GM23338 (cell line): ENCODE measurements at regions not wholly inside any gene's neighbourhood (a gene's known extent, or its start where the extent isn't known, plus 50 kb on each side); places are given as distances from the start of the nearest gene placed in this dataset.

Experiments used
- ATAC-seq: fragments of 200-7000 bp; cut with Tn5 transposase; 3 replicates; pipeline ENCODE4 v1.9.1; 2020
- DNase-seq: peaks from one replicate; pipeline ENCODE4 v3.0.0-alpha.2; 2015; ENCODE audit warnings: low spot score
- H2AFZ ChIP-seq: fragments of 200-600 bp; sonication (generic); 2 replicates; pipeline ENCODE4 v1.8.0; 2016; ENCODE audit warnings: antibody characterized with exemption, mild to moderate bottlenecking, moderate library complexity
- H3F3A ChIP-seq: fragments of 200-600 bp; sonication (generic); replicated peaks from 2 replicates; pipeline ENCODE4 v1.8.0; 2017; ENCODE audit warnings: antibody characterized with exemption, mixed run types, low read depth
- H3K27ac ChIP-seq: fragments of 200-600 bp; sonication (generic); 2 replicates; pipeline ENCODE4 v1.6.1; 2016; ENCODE audit warnings: low read depth
- H3K27me3 ChIP-seq: fragments of 200-600 bp; sonication (generic); 2 replicates; pipeline ENCODE4 v1.8.0; 2016; ENCODE audit warnings: mild to moderate bottlenecking, mixed run types, moderate library complexity; ENCODE audit not compliant: insufficient read depth
- H3K36me3 ChIP-seq: fragments of 200-600 bp; sonication (generic); 2 replicates; pipeline ENCODE4 v1.8.0; 2016; ENCODE audit warnings: mild to moderate bottlenecking; ENCODE audit not compliant: insufficient read depth
- H3K4me1 ChIP-seq: fragments of 200-600 bp; sonication (generic); 2 replicates; pipeline ENCODE4 v1.8.0; 2016; ENCODE audit warnings: mild to moderate bottlenecking, moderate library complexity; ENCODE audit not compliant: insufficient read depth
- H3K4me2 ChIP-seq: fragments of 200-600 bp; sonication (generic); 2 replicates; pipeline ENCODE4 v1.7.1; 2017; ENCODE audit warnings: mixed run types
- H3K4me3 ChIP-seq: fragments of 200-600 bp; sonication (generic); 2 replicates; pipeline ENCODE4 v1.6.1; 2016; ENCODE audit warnings: mixed run types
- H3K79me2 ChIP-seq: fragments of 200-600 bp; sonication (generic); replicated peaks from 2 replicates; pipeline ENCODE4 v1.8.0; 2017; ENCODE audit warnings: mild to moderate bottlenecking; ENCODE audit not compliant: insufficient read depth
- H3K9me2 ChIP-seq: fragments of 200-600 bp; sonication (generic); 2 replicates; pipeline ENCODE4 v1.8.0; 2017; ENCODE audit not compliant: insufficient read depth
- H4K20me1 ChIP-seq: fragments of 200-600 bp; sonication (generic); replicated peaks from 2 replicates; pipeline ENCODE4 v1.8.0; 2017; ENCODE audit warnings: mild to moderate bottlenecking; ENCODE audit not compliant: insufficient read depth
- H3K27ac Mint-ChIP-seq: 2 replicates; pipeline ENCODE4 v1.8.0; 2020; ENCODE audit warnings: inconsistent platforms, mild to moderate bottlenecking, moderate library complexity, mixed read lengths
- H3K27me3 Mint-ChIP-seq: 3 replicates; pipeline ENCODE4 v1.8.0; 2022; ENCODE audit warnings: low read depth, mild to moderate bottlenecking, moderate library complexity, mixed read lengths, inconsistent platforms; ENCODE audit not compliant: insufficient read depth, poor library complexity
- H3K36me3 Mint-ChIP-seq: 3 replicates; pipeline ENCODE4 v1.8.0; 2021; ENCODE audit warnings: low read depth, mild to moderate bottlenecking, inconsistent platforms, moderate library complexity, mixed read lengths
- H3K4me1 Mint-ChIP-seq: 3 replicates; pipeline ENCODE4 v1.8.0; 2020; ENCODE audit warnings: mild to moderate bottlenecking, inconsistent platforms, mixed read lengths
- H3K4me3 Mint-ChIP-seq: 3 replicates; pipeline ENCODE4 v1.8.0; 2021; ENCODE audit warnings: moderate library complexity, mild to moderate bottlenecking, inconsistent platforms, mixed read lengths
- H3K9me3 Mint-ChIP-seq: 3 replicates; pipeline ENCODE4 v1.8.0; 2020; ENCODE audit warnings: moderate library complexity, mild to moderate bottlenecking, inconsistent platforms, mixed read lengths
- CREB1 ChIP-seq: fragments of 250-450 bp; sonication (Bioruptor Pico); IDR thresholded peaks from 2 replicates; pipeline ENCODE4 v1.5.0; 2020; ENCODE audit warnings: low read depth, mild to moderate bottlenecking, moderate library complexity
- EZH2 ChIP-seq: fragments of 200-600 bp; sonication (generic); IDR thresholded peaks from one replicate; pipeline ENCODE4 v1.8.0; 2017; ENCODE audit warnings: antibody characterized with exemption, mild to moderate bottlenecking, low read depth; ENCODE audit not compliant: unreplicated experiment
- EZH2phosphoT487 ChIP-seq: fragments of 200-600 bp; sonication (generic); IDR thresholded peaks from one replicate; pipeline ENCODE4 v1.8.1; 2018; ENCODE audit warnings: antibody characterized with exemption; ENCODE audit not compliant: unreplicated experiment
- JUNB ChIP-seq: IDR thresholded peaks from one replicate; pipeline ENCODE4 v1.6.1; 2016; ENCODE audit warnings: antibody characterized with exemption; ENCODE audit not compliant: unreplicated experiment
- NANOG ChIP-seq: IDR thresholded peaks from 2 replicates; pipeline ENCODE4 v1.6.1; 2016; ENCODE audit warnings: antibody characterized with exemption, borderline replicate concordance
- POLR2AphosphoS5 ChIP-seq: IDR thresholded peaks from 2 replicates; pipeline ENCODE4 v1.6.1; 2016; ENCODE audit warnings: antibody characterized with exemption, low read depth
- STAT1 ChIP-seq: IDR thresholded peaks from one replicate; pipeline ENCODE4 v1.6.1; 2016; ENCODE audit warnings: antibody characterized with exemption; ENCODE audit not compliant: unreplicated experiment
- ZNF114 ChIP-seq: fragments of 250-450 bp; sonication (Bioruptor Pico); IDR thresholded peaks from 2 replicates; pipeline ENCODE4 v1.5.0; 2020; ENCODE audit warnings: mild to moderate bottlenecking, moderate library complexity
- ZNF331 ChIP-seq: fragments of 250-450 bp; sonication (Bioruptor Pico); IDR thresholded peaks from 2 replicates; pipeline ENCODE4 v1.5.0; 2020; ENCODE audit warnings: low read depth, mild to moderate bottlenecking, moderate library complexity
- TF ChIP-seq, protein P1 (sequence below): IDR thresholded peaks from one replicate; pipeline ENCODE4 v1.6.1; 2018; ENCODE audit warnings: antibody characterized with exemption; ENCODE audit not compliant: unreplicated experiment
- TF ChIP-seq, protein P2 (sequence below): fragments of 250-450 bp; sonication (Bioruptor Pico); IDR thresholded peaks from 2 replicates; pipeline ENCODE4 v1.5.0; 2020; ENCODE audit warnings: mild to moderate bottlenecking, moderate library complexity
- TF ChIP-seq, protein P3 (sequence below): IDR thresholded peaks from 2 replicates; pipeline ENCODE4 v1.6.1; 2016; ENCODE audit warnings: antibody characterized with exemption
- TF ChIP-seq, protein P4 (sequence below), 2 experiments: fragments of 200-600 bp in 1 of 2; sonication (generic) in 1 of 2; conservative IDR thresholded peaks; 2 replicates each; pipeline versions ENCODE4 v1.5.1 to v1.6.1; 2016 to 2017; ENCODE audit warnings: antibody characterized with exemption in 2 of 2, low read depth in 2 of 2, mild to moderate bottlenecking in 2 of 2, moderate library complexity in 1 of 2

DNA sequence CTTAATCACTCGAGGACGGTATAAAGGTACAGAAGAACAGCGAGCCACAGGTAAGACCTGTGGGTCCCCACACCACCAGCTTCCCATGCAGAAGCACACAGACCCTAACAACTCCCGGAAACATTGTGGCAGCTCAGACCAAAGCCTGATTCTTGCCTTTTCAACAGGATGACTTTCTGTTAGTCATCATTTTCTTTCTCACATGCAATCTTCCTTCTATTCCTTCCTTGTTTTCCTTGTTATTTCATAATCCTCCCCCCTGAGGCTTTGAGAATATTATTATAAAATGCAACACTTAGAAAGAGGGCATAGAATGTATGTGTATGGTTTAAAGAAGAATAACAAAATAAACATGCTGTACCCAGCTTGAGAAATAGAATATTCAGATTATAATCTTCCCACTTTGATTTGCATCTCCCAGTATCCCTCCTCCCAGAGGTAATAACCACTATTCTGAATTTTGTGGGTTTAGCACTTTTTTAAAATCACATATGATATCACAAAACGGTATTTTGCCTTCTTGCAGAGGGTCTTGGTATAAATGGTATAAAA, 100.9 kb downstream of the FHDC1 start:
- no peak for TF ChIP-seq STAT1
- no peak for TF ChIP-seq EZH2
- no peak for TF ChIP-seq CREB1 (CRISPR knock-in tag)
- TF ChIP-seq, protein P1, sequence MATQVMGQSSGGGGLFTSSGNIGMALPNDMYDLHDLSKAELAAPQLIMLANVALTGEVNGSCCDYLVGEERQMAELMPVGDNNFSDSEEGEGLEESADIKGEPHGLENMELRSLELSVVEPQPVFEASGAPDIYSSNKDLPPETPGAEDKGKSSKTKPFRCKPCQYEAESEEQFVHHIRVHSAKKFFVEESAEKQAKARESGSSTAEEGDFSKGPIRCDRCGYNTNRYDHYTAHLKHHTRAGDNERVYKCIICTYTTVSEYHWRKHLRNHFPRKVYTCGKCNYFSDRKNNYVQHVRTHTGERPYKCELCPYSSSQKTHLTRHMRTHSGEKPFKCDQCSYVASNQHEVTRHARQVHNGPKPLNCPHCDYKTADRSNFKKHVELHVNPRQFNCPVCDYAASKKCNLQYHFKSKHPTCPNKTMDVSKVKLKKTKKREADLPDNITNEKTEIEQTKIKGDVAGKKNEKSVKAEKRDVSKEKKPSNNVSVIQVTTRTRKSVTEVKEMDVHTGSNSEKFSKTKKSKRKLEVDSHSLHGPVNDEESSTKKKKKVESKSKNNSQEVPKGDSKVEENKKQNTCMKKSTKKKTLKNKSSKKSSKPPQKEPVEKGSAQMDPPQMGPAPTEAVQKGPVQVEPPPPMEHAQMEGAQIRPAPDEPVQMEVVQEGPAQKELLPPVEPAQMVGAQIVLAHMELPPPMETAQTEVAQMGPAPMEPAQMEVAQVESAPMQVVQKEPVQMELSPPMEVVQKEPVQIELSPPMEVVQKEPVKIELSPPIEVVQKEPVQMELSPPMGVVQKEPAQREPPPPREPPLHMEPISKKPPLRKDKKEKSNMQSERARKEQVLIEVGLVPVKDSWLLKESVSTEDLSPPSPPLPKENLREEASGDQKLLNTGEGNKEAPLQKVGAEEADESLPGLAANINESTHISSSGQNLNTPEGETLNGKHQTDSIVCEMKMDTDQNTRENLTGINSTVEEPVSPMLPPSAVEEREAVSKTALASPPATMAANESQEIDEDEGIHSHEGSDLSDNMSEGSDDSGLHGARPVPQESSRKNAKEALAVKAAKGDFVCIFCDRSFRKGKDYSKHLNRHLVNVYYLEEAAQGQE = no peak
- TF ChIP-seq, protein P2, sequence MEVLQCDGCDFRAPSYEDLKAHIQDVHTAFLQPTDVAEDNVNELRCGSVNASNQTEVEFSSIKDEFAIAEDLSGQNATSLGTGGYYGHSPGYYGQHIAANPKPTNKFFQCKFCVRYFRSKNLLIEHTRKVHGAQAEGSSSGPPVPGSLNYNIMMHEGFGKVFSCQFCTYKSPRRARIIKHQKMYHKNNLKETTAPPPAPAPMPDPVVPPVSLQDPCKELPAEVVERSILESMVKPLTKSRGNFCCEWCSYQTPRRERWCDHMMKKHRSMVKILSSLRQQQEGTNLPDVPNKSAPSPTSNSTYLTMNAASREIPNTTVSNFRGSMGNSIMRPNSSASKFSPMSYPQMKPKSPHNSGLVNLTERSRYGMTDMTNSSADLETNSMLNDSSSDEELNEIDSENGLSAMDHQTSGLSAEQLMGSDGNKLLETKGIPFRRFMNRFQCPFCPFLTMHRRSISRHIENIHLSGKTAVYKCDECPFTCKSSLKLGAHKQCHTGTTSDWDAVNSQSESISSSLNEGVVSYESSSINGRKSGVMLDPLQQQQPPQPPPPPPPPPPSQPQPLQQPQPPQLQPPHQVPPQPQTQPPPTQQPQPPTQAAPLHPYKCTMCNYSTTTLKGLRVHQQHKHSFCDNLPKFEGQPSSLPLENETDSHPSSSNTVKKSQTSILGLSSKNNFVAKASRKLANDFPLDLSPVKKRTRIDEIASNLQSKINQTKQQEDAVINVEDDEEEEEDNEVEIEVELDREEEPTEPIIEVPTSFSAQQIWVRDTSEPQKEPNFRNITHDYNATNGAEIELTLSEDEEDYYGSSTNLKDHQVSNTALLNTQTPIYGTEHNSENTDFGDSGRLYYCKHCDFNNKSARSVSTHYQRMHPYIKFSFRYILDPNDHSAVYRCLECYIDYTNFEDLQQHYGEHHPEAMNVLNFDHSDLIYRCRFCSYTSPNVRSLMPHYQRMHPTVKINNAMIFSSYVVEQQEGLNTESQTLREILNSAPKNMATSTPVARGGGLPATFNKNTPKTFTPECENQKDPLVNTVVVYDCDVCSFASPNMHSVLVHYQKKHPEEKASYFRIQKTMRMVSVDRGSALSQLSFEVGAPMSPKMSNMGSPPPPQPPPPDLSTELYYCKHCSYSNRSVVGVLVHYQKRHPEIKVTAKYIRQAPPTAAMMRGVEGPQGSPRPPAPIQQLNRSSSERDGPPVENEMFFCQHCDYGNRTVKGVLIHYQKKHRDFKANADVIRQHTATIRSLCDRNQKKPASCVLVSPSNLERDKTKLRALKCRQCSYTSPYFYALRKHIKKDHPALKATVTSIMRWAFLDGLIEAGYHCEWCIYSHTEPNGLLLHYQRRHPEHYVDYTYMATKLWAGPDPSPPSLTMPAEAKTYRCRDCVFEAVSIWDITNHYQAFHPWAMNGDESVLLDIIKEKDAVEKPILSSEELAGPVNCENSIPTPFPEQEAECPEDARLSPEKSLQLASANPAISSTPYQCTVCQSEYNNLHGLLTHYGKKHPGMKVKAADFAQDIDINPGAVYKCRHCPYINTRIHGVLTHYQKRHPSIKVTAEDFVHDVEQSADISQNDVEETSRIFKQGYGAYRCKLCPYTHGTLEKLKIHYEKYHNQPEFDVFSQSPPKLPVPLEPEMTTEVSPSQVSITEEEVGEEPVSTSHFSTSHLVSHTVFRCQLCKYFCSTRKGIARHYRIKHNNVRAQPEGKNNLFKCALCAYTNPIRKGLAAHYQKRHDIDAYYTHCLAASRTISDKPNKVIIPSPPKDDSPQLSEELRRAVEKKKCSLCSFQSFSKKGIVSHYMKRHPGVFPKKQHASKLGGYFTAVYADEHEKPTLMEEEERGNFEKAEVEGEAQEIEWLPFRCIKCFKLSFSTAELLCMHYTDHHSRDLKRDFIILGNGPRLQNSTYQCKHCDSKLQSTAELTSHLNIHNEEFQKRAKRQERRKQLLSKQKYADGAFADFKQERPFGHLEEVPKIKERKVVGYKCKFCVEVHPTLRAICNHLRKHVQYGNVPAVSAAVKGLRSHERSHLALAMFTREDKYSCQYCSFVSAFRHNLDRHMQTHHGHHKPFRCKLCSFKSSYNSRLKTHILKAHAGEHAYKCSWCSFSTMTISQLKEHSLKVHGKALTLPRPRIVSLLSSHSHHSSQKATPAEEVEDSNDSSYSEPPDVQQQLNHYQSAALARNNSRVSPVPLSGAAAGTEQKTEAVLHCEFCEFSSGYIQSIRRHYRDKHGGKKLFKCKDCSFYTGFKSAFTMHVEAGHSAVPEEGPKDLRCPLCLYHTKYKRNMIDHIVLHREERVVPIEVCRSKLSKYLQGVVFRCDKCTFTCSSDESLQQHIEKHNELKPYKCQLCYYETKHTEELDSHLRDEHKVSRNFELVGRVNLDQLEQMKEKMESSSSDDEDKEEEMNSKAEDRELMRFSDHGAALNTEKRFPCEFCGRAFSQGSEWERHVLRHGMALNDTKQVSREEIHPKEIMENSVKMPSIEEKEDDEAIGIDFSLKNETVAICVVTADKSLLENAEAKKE (CRISPR knock-in tag) = no peak
- TF ChIP-seq, protein P3, sequence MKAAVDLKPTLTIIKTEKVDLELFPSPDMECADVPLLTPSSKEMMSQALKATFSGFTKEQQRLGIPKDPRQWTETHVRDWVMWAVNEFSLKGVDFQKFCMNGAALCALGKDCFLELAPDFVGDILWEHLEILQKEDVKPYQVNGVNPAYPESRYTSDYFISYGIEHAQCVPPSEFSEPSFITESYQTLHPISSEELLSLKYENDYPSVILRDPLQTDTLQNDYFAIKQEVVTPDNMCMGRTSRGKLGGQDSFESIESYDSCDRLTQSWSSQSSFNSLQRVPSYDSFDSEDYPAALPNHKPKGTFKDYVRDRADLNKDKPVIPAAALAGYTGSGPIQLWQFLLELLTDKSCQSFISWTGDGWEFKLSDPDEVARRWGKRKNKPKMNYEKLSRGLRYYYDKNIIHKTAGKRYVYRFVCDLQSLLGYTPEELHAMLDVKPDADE = no peak
- TF ChIP-seq, protein P4, sequence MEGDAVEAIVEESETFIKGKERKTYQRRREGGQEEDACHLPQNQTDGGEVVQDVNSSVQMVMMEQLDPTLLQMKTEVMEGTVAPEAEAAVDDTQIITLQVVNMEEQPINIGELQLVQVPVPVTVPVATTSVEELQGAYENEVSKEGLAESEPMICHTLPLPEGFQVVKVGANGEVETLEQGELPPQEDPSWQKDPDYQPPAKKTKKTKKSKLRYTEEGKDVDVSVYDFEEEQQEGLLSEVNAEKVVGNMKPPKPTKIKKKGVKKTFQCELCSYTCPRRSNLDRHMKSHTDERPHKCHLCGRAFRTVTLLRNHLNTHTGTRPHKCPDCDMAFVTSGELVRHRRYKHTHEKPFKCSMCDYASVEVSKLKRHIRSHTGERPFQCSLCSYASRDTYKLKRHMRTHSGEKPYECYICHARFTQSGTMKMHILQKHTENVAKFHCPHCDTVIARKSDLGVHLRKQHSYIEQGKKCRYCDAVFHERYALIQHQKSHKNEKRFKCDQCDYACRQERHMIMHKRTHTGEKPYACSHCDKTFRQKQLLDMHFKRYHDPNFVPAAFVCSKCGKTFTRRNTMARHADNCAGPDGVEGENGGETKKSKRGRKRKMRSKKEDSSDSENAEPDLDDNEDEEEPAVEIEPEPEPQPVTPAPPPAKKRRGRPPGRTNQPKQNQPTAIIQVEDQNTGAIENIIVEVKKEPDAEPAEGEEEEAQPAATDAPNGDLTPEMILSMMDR (conservative IDR thresholded peaks at IDR 0.05; ENCODE audit: low read depth in 2 of 2) = no peak
- TF ChIP-seq NANOG = no peak
- no peak for TF ChIP-seq JUNB
- no peak for TF ChIP-seq ZNF114 (CRISPR knock-in tag)
- TF ChIP-seq EZH2phosphoT487 = no peak
- TF ChIP-seq POLR2AphosphoS5 = no peak
- no peak for TF ChIP-seq ZNF331 (CRISPR knock-in tag)
- DNase-seq = no peak
- no peak for ATAC-seq
- Mint-ChIP-seq H3K4me1 (peaks cover 20% of the 10 kb centered on the region), H3K27ac (no peak overlapping the region), H3K4me3 (no peak overlapping the region), H3K9me3 (peaks cover 13% of the 10 kb centered on the region; the same call in 2 of the 3 replicates), H3K27me3 (no peaks in the 10 kb centered on the region), H3K36me3 (peaks cover 16% of the 10 kb centered on the region; the same call in 2 of the 3 replicates)
- H2AFZ ChIP-seq = no peak overlapping the region
- H4K20me1 ChIP-seq = no peaks in the 10 kb centered on the region
- peaks cover 17% of the 10 kb centered on the region for H3K4me1 ChIP-seq
- H3K27ac ChIP-seq = no peak overlapping the region
- no peak overlapping the region for H3K4me2 ChIP-seq
- no peaks in the 10 kb centered on the region for H3K27me3 ChIP-seq
- peaks cover 12% of the 10 kb centered on the region for H3K36me3 ChIP-seq
- H3F3A ChIP-seq = no peaks in the 10 kb centered on the region
- H3K4me3 ChIP-seq = no peak overlapping the region
- no peaks in the 10 kb centered on the region for H3K79me2 ChIP-seq
- peaks cover 10% of the 10 kb centered on the region; the same call in 1 of the 2 replicates for H3K9me2 ChIP-seq
